IMR-90 (cell line): ENCODE measurements at regions not wholly inside any gene's neighbourhood (a gene's known extent, or its start where the extent isn't known, plus 50 kb on each side); places are given as distances from the start of the nearest gene placed in this dataset.

Source experiments
- ATAC-seq: fragments of 200-7000 bp; cut with Tn5 transposase; 2 replicates; pipeline ENCODE4 v1.9.1; 2020; ENCODE audit warnings: low read depth, mild to moderate bottlenecking, moderate library complexity
- BruUV-seq: library from RNA; stranded (reverse); fragments of 400-500 nt; replicated peaks from 2 replicates; lab custom pipeline; 2021; lab: Mats Ljungman, UMichigan
- CTCF ChIA-PET: fragments of 300-600 bp; formaldehyde crosslinking; extraction: SDS; loops from one replicate; lab custom pipeline; 2021; ENCODE audit warnings: antibody characterized with exemption; lab: Yijun Ruan, JAX
- POLR2A ChIA-PET: fragments of 300-600 bp; sonication (Branson Sonifier 250); formaldehyde crosslinking; loops from one replicate; lab custom pipeline; 2022; ENCODE audit warnings: antibody characterized with exemption; ENCODE audit not compliant: unreplicated experiment; lab: Charles Lee
- DNase-seq: peaks from one replicate; pipeline ENCODE4 v3.0.0; 2013
- H2AFZ ChIP-seq: replicated peaks from 2 replicates; pipeline ENCODE3; 2013; ENCODE audit warnings: low read length, mild to moderate bottlenecking; ENCODE audit not compliant: poor library complexity
- H2AK5ac ChIP-seq: 2 replicates; pipeline ENCODE4 v1.6.1; 2013; ENCODE audit warnings: low read depth, low read length, inconsistent platforms
- H2AK9ac ChIP-seq: replicated peaks from 2 replicates; pipeline ENCODE3; 2013; ENCODE audit warnings: mild to moderate bottlenecking, low read depth, low read length, moderate library complexity; ENCODE audit not compliant: poor library complexity
- H2BK120ac ChIP-seq: 2 replicates; pipeline ENCODE4 v1.6.1; 2013; ENCODE audit warnings: low read depth, low read length, inconsistent platforms
- H2BK15ac ChIP-seq: 3 replicates; pipeline ENCODE4 v1.6.1; 2013; ENCODE audit warnings: low read depth, low read length, inconsistent platforms
- H2BK20ac ChIP-seq: 2 replicates; pipeline ENCODE4 v1.6.1; 2013; ENCODE audit warnings: low read depth, mild to moderate bottlenecking, inconsistent platforms, low read length, moderate library complexity
- H2BK5ac ChIP-seq: 2 replicates; pipeline ENCODE4 v1.6.1; 2013; ENCODE audit warnings: mild to moderate bottlenecking, low read depth, low read length, inconsistent platforms; ENCODE audit not compliant: poor library complexity, severe bottlenecking
- H3K14ac ChIP-seq: replicated peaks from 2 replicates; pipeline ENCODE4 v1.6.1; 2013; ENCODE audit warnings: low read depth, low read length, inconsistent platforms
- H3K18ac ChIP-seq: 2 replicates; pipeline ENCODE4 v1.6.1; 2013; ENCODE audit warnings: low read depth, low read length, control low read depth
- H3K23ac ChIP-seq: 2 replicates; pipeline ENCODE4 v1.6.1; 2013; ENCODE audit warnings: low read depth, low read length, inconsistent platforms
- H3K27ac ChIP-seq: 2 replicates; pipeline ENCODE4 v1.5.1; 2013; ENCODE audit warnings: mild to moderate bottlenecking, control low read depth, low read length; ENCODE audit not compliant: insufficient read depth
- H3K27me3 ChIP-seq: 2 replicates; pipeline ENCODE4 v1.6.1; 2013; ENCODE audit warnings: low read length; ENCODE audit not compliant: control insufficient read depth, insufficient read depth
- H3K36me3 ChIP-seq: 2 replicates; pipeline ENCODE4 v1.6.1; 2013; ENCODE audit warnings: low read length, mixed read lengths; ENCODE audit not compliant: control insufficient read depth, insufficient read depth
- H3K4ac ChIP-seq: 2 replicates; pipeline ENCODE4 v1.6.1; 2013; ENCODE audit warnings: low read depth, low read length, inconsistent platforms
- H3K4me1 ChIP-seq: 2 replicates; pipeline ENCODE4 v1.6.1; 2013; ENCODE audit warnings: low read length, mixed read lengths; ENCODE audit not compliant: control insufficient read depth, insufficient read depth
- H3K4me2 ChIP-seq: 2 replicates; pipeline ENCODE4 v1.6.1; 2013; ENCODE audit warnings: low read depth, mild to moderate bottlenecking, control low read depth, low read length, moderate library complexity
- H3K4me3 ChIP-seq: 2 replicates; pipeline ENCODE4 v1.5.1; 2013; ENCODE audit warnings: low read depth, mild to moderate bottlenecking, control low read depth, low read length, moderate library complexity; ENCODE audit not compliant: insufficient read depth
- H3K56ac ChIP-seq: 2 replicates; pipeline ENCODE4 v1.6.1; 2013; ENCODE audit warnings: low read length, inconsistent platforms; ENCODE audit not compliant: insufficient read depth; ENCODE audit errors: extremely low read depth
- H3K79me1 ChIP-seq, 2 experiments: 2 replicates each; pipeline ENCODE4 v1.6.1; 2013; ENCODE audit warnings: low read length in 2 of 2, inconsistent platforms in 1 of 2, low read depth in 1 of 2
- H3K9ac ChIP-seq: 2 replicates; pipeline ENCODE4 v1.6.1; 2013; ENCODE audit warnings: low read depth, low read length, control low read depth
- H3K9me1 ChIP-seq: 2 replicates; pipeline ENCODE4 v1.6.1; 2013; ENCODE audit warnings: low read length, inconsistent platforms; ENCODE audit not compliant: insufficient read depth
- H3K9me3 ChIP-seq: 2 replicates; pipeline ENCODE4 v1.6.1; 2013; ENCODE audit warnings: low read length; ENCODE audit not compliant: control insufficient read depth, insufficient read depth
- H4K20me1 ChIP-seq: 2 replicates; pipeline ENCODE4 v1.6.1; 2013; ENCODE audit warnings: low read length, inconsistent platforms; ENCODE audit not compliant: insufficient read depth
- H4K5ac ChIP-seq: 2 replicates; pipeline ENCODE4 v1.6.1; 2013; ENCODE audit warnings: mild to moderate bottlenecking, low read depth, low read length, control low read depth
- H4K8ac ChIP-seq, 2 experiments: 2 replicates each; pipeline ENCODE4 v1.6.1; 2013; ENCODE audit warnings: low read depth in 2 of 2, low read length in 2 of 2, control low read depth in 1 of 2, inconsistent platforms in 1 of 2
- H4K91ac ChIP-seq: 2 replicates; pipeline ENCODE4 v1.6.1; 2013; ENCODE audit warnings: low read depth, low read length, inconsistent platforms; ENCODE audit not compliant: insufficient read depth
- CEBPB ChIP-seq: IDR thresholded peaks from 2 replicates; pipeline ENCODE4 v1.6.1; 2012; ENCODE audit warnings: low read depth, low read length, improper control_type of control experiment
- CHD1 ChIP-seq: IDR thresholded peaks from 2 replicates; pipeline ENCODE4 v1.6.1; 2012; ENCODE audit warnings: low read depth, low read length, improper control_type of control experiment
- FOS ChIP-seq: fragments of 150-350 bp; IDR thresholded peaks from 2 replicates; pipeline ENCODE4 v1.6.1; 2016; ENCODE audit warnings: low read depth, low read length
- SMC3 ChIP-seq: fragments of 150-350 bp; IDR thresholded peaks from 2 replicates; pipeline ENCODE4 v1.6.1; 2016; ENCODE audit warnings: low read depth, mild to moderate bottlenecking, antibody characterized with exemption, low read length, moderate library complexity
- WGBS, 2 experiments: methylation state at CpG; one replicate each; pipeline versions ENCODE4 v1.1.5 to v1.1.7; 2013; ENCODE audit warnings: missing lambda C conversion rate in 2 of 2; ENCODE audit not compliant: insufficient read length in 1 of 2; ENCODE audit errors: extremely low coverage in 2 of 2; 5-methylcytosine and 5-hydroxymethylcytosine counted together
- dilution Hi-C: fragments of 300-500 bp; cut with HindIII; formaldehyde crosslinking; loops from one replicate; pipeline ENCODE4 v1.14.3; 2018; ENCODE audit warnings: low sequenced_read_pairs; ENCODE audit not compliant: unreplicated experiment
- in situ Hi-C: fragments of 300-500 bp; cut with MboI; formaldehyde crosslinking; loops from 3 replicates; pipeline ENCODE4 v1.14.3; 2019; ENCODE audit warnings: low sequenced_read_pairs, inconsistent platforms, mixed read lengths
- intact Hi-C: fragments of 100-400 bp; cut with micrococcal nuclease; formaldehyde crosslinking; loops from 2 replicates; pipeline ENCODE4 v1.10.0; 2022
- TF ChIP-seq, protein P1 (sequence below): fragments of 150-350 bp; IDR thresholded peaks from 2 replicates; pipeline ENCODE4 v1.6.1; 2017; ENCODE audit warnings: mild to moderate bottlenecking, antibody characterized with exemption, low read length, low read depth

DNA sequence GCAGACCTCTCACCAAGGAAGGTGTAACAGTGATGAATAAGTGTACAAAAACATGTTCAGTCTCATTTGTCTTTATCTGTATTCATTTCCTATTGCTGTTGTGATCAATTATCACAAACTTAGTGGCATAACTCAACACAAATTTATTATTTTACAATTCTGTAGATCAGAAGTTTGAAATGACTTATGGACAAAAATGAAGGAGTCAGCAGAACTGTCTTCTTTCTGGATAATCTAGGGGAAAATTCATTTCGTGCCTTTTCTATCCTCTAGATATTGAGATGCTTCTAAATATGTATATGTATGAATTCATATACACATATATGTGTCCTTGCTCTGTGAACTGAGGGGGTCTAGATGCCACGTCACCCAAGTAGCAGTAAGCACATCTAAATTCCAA is 663.1 kb upstream of the MARCKS start:
- no peaks in the 10 kb centered on the region for H3K9me3 ChIP-seq
- ChIA-PET CTCF (no interaction called here), POLR2A (no interaction called here)
- H3K27ac ChIP-seq, result no peak overlapping the region
- DNase-seq, result no peak
- no peaks in the 10 kb centered on the region for H3K27me3 ChIP-seq
- intact Hi-C loops (loop anchor here (5.0 kb wide), 1 partner anchor 98 kb away; no protein-coding TSS in a partner anchor), dilution Hi-C loops (no loop called here), in situ Hi-C loops (no loop called here)
- no peak overlapping the region for H2AFZ ChIP-seq
- no peak overlapping the region for H2BK120ac ChIP-seq
- H3K14ac ChIP-seq, result no peak overlapping the region
- no peak overlapping the region for H2BK15ac ChIP-seq
- H3K18ac ChIP-seq, result no peak overlapping the region
- H2AK5ac ChIP-seq, result no peak overlapping the region
- no peak overlapping the region for H4K91ac ChIP-seq
- no peaks in the 10 kb centered on the region for H3K79me1 ChIP-seq
- no peak overlapping the region for H3K9ac ChIP-seq
- H3K56ac ChIP-seq, result no peak overlapping the region
- H3K4me2 ChIP-seq, result no peak overlapping the region
- H3K4me3 ChIP-seq, result no peak overlapping the region
- no TSS peak for BruUV-seq
- no peaks in the 10 kb centered on the region for H3K9me1 ChIP-seq
- no peak overlapping the region for H2BK5ac ChIP-seq
- H4K20me1 ChIP-seq, result no peaks in the 10 kb centered on the region
- no peak overlapping the region for H2BK20ac ChIP-seq
- H3K23ac ChIP-seq, result no peak overlapping the region
- TF ChIP-seq CHD1 (no peak), SMC3 (no peak), CEBPB (no peak), FOS (no peak)
- TF ChIP-seq, protein P1, sequence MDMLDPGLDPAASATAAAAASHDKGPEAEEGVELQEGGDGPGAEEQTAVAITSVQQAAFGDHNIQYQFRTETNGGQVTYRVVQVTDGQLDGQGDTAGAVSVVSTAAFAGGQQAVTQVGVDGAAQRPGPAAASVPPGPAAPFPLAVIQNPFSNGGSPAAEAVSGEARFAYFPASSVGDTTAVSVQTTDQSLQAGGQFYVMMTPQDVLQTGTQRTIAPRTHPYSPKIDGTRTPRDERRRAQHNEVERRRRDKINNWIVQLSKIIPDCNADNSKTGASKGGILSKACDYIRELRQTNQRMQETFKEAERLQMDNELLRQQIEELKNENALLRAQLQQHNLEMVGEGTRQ, result no peak
- H3K4ac ChIP-seq, result no peak overlapping the region
- H3K36me3 ChIP-seq, result no peaks in the 10 kb centered on the region
- no peaks in the 10 kb centered on the region for H3K4me1 ChIP-seq
- no CpG with 5 or more reads among the region's 2 CpGs for WGBS, 2 experiments
- ATAC-seq, result no peak
- H4K8ac ChIP-seq, result no peak overlapping the region
- H2AK9ac ChIP-seq, result no peak overlapping the region
- no peak overlapping the region for H4K5ac ChIP-seq
